ENCODE measurements at regions not wholly inside any gene's neighbourhood (a gene's known extent, or its start where the extent isn't known, plus 50 kb on each side); places are given as distances from the start of the nearest gene placed in this dataset.

- no peak for TF ChIP-seq SIN3A (IDR thresholded peaks at IDR 0.05; ENCODE audit: borderline replicate concordance, insufficient read depth, low read length)
- TF ChIP-seq TAF1 (IDR thresholded peaks at IDR 0.05; ENCODE audit: borderline replicate concordance, insufficient read depth, low read length): no peak
Observed at GRCh38 chr1:5810553-5811270, 181.5 kb downstream of the NPHP4 start.

All from PFSK-1 (cell line).